PFSK-1 (cell line): ENCODE measurements at regions not wholly inside any gene's neighbourhood (a gene's known extent, or its start where the extent isn't known, plus 50 kb on each side); places are given as distances from the start of the nearest gene placed in this dataset.

ENCODE experiments used
- FOXP2 ChIP-seq: optimal IDR thresholded peaks from 2 replicates; pipeline ENCODE3; 2011; ENCODE audit warnings: borderline replicate concordance, control low read depth, inconsistent platforms; ENCODE audit not compliant: insufficient read depth; ENCODE audit errors: extremely low read length, extremely low read depth
- POLR2AphosphoS5 ChIP-seq: IDR thresholded peaks from 2 replicates; pipeline ENCODE4 v1.6.1; 2012; ENCODE audit warnings: low read depth, mild to moderate bottlenecking, control low read depth, low read length, moderate library complexity
- REST ChIP-seq, 2 experiments: IDR thresholded peaks; 2 replicates each; pipeline versions ENCODE4 v1.6.1 to v1.8.0; 2011 to 2012; ENCODE audit warnings: low read depth in 2 of 2, low read length in 2 of 2, control low read depth in 1 of 2, inconsistent platforms in 1 of 2, mild to moderate bottlenecking in 1 of 2, moderate library complexity in 1 of 2; ENCODE audit not compliant: insufficient read depth in 1 of 2
- SIN3A ChIP-seq: IDR thresholded peaks from 2 replicates; pipeline ENCODE4 v1.6.1; 2012; ENCODE audit warnings: mild to moderate bottlenecking, low read length, moderate library complexity, borderline replicate concordance; ENCODE audit not compliant: insufficient read depth
- TAF1 ChIP-seq: IDR thresholded peaks from 2 replicates; pipeline ENCODE4 v1.6.1; 2012; ENCODE audit warnings: low read length, control low read depth, borderline replicate concordance; ENCODE audit not compliant: insufficient read depth

GRCh38 chr14:28671425-28671824 is 95.2 kb upstream of the FOXG1 start:
- TF ChIP-seq REST (IDR thresholded peaks at IDR 0.05; ENCODE audit: insufficient read depth in 1 of 2, low read depth in 2 of 2, low read length in 2 of 2) (no peak), TAF1 (no peak)

- TF ChIP-seq POLR2AphosphoS5 (no peak), FOXP2 (no peak), REST (IDR thresholded peaks at IDR 0.05; ENCODE audit: insufficient read depth in 1 of 2, low read depth in 2 of 2, low read length in 2 of 2) (no peak), SIN3A (no peak), TAF1 (no peak)
These were observed 93.5 kb upstream of the FOXG1 start for GRCh38 chr14:28673056-28673455.

- TF ChIP-seq REST (IDR thresholded peaks at IDR 0.05; ENCODE audit: insufficient read depth in 1 of 2, low read depth in 2 of 2, low read length in 2 of 2) (no peak), SIN3A (no peak), FOXP2 (no peak), POLR2AphosphoS5 (no peak), TAF1 (no peak)
These were observed 90.1 kb upstream of the FOXG1 start for GRCh38 chr14:28676479-28676878.

- TF ChIP-seq SIN3A: no peak
- no peak for TF ChIP-seq TAF1
- TF ChIP-seq REST (IDR thresholded peaks at IDR 0.05; ENCODE audit: insufficient read depth in 1 of 2, low read depth in 2 of 2, low read length in 2 of 2): no peak
- TF ChIP-seq POLR2AphosphoS5: no peak
- TF ChIP-seq FOXP2: no peak
These were observed 89.2 kb upstream of the FOXG1 start for GRCh38 chr14:28677381-28677780.

- TF ChIP-seq TAF1: no peak
- TF ChIP-seq POLR2AphosphoS5: no peak
- no peak for TF ChIP-seq REST (IDR thresholded peaks at IDR 0.05; ENCODE audit: insufficient read depth in 1 of 2, low read depth in 2 of 2, low read length in 2 of 2)
- TF ChIP-seq FOXP2: no peak
- no peak for TF ChIP-seq SIN3A
These were observed 87.7 kb upstream of the FOXG1 start for GRCh38 chr14:28678887-28679286.
